CD1c-positive myeloid dendritic cell (primary cell): ENCODE measurements at regions not wholly inside any gene's neighbourhood (a gene's known extent, or its start where the extent isn't known, plus 50 kb on each side); places are given as distances from the start of the nearest gene placed in this dataset.
A peak's percentile ranks its signal among the peaks of the same experiment; 100 is the strongest.

ENCODE experiments used
- DNase-seq: peaks from one replicate; pipeline ENCODE4 v3.0.0-alpha.2; 2016; ENCODE audit errors: extremely low spot score

GRCh38 chr18:70456376-70456775, 167.5 kb downstream of the SOCS6 start:
- no peak for DNase-seq

DNA sequence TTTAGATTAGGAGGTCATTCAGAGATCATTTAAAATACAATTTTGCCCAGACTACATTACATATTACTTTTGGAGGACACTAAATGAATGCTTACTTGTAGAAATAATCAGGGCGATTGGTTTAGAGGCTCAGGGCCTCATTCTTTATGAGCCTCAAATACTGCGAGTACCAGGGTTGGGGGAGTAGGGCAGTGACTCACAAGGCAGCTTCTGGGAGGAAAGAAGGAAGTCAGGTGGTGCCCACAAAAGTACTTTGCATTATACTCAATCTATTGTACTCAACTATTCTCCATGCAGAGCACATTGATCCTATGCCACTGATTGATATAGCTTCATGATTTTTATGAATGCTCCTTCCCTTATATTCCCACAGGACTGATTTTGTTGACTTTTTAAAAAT, 166.9 kb downstream of the SOCS6 start:
- peak; percentile 33 for DNase-seq

GRCh38 chr18:70454704-70455322, 166.0 kb downstream of the SOCS6 start:
- DNase-seq: peak; percentile 68

- DNase-seq: no peak
Measured at GRCh38 chr18:70453058-70453775, 164.4 kb downstream of the SOCS6 start.

- no peak for DNase-seq
Measured at GRCh38 chr18:70452501-70452900, 163.7 kb downstream of the SOCS6 start.

DNA sequence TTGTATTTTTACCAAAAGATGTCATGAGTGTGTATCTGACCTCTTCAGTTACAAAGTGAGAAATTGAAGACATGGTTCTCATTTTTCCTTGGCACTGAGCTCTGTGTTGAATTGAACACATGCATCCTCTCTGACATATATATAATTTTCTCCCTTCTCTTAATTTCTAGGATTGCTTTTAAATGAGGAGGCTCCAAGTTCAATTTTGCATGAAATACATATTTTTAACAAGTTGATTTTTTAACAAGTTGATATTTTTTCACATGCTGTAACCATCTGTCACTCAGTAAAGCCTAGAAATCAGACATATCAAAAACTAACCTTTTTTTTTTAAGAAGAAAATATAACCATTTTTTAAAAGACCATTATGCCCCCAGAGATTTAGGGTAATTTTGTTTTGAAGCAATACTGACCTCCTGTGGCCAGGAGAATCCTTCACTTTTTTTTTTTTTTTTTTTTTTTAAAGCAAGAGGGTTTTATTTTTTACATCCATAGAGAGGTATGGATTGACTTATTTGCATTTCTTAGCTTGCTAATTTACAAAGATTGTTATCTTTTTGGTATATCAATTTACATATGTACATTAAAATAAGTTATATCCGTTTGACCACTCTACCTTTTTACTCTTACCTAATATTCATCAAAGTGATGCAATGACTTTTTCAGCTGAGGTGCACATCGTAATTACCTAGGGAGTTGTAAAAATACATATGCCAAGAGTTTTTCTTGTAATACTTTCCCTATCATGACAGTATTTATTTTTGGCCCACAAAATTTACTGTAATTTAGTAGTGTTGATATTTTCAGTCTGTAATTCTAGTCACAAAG, 161.8 kb downstream of the SOCS6 start:
- DNase-seq: no peak

- DNase-seq: no peak
Measured at GRCh38 chr18:70448588-70448987, 159.7 kb downstream of the SOCS6 start.

DNA sequence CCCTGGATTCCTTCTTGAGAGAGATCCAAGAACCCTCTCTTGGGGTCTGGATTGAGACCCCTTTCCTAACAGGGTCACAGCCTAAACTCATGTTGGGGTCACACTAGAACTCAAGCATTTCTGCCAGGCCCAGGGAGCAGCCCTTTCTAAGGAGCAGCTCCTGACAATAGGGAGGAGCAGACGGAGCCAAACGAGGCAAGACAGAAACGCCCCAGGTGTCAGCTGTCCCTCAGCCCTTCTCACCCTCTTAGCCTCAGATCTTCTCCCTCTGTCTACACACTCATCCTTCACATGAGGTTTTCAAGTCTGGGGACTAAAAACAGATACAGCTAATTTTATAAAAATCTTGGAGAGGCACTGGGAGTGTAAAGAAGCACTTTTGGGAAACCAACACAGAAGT, 157.2 kb downstream of the SOCS6 start:
- DNase-seq: no peak

DNA sequence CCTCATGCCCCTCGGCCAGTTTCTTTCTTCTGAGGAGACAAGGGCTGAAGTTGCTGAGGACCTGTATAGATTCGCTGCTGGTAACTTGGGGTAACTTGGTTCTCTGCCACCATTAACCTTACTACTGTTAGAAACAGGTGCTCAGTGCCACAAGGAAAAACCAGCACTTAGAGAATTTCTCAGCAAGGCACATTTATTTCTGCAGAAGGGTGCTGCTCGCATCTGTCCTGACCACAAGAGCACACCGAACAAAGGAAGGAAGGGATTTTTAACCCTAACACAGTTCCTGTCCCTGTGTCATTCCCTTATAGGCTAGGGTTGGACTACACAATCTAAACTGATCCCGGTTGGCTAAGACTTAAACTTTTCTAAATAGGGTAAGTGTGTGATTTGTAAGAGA, 154.1 kb downstream of the SOCS6 start:
- no peak for DNase-seq

DNA sequence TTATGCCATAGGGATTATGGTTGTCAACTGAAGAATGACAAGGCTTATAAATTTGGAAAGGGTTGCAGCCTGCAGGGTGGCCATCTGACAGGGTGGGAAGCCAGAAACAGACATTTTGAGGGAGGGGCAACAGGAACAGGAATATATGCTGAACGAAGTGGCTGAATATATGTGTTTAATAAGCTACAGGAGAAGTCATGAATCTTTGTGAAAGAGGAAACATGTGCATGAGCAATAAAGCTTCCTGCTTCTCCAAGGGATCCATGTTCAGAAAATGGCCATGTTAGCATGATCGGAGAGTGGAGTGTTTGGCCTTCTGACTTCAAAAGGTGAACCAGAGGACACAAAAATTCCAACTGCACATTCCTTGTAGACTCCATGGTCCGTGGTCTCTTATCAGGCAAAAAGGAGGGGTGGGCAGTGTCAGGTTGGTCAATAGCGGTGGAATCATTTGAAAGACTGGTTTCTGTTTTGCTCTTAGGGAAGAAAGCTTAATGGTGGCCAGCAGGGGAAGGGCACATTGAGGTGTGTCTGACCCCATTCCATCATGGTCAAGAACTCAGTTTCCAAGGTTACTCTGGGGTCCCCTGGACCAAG, 144.1 kb downstream of the SOCS6 start:
- peak; percentile 22 for DNase-seq

GRCh38 chr18:70431203-70431624, 142.4 kb downstream of the SOCS6 start:
- DNase-seq: peak; percentile 13

- no peak for DNase-seq
Measured at GRCh38 chr18:70430501-70431173, 141.8 kb downstream of the SOCS6 start.

GRCh38 chr18:70429847-70430500, 141.1 kb downstream of the SOCS6 start:
- peak; percentile 67 for DNase-seq

GRCh38 chr18:70428439-70428838, 139.6 kb downstream of the SOCS6 start:
- peak; percentile 19 for DNase-seq

- no peak for DNase-seq
Measured at GRCh38 chr18:70426818-70427217, 138.0 kb downstream of the SOCS6 start.

- DNase-seq: no peak
Measured at GRCh38 chr18:70425236-70425635, 136.4 kb downstream of the SOCS6 start.

GRCh38 chr18:70423988-70424387, 135.1 kb downstream of the SOCS6 start:
- no peak for DNase-seq

DNA sequence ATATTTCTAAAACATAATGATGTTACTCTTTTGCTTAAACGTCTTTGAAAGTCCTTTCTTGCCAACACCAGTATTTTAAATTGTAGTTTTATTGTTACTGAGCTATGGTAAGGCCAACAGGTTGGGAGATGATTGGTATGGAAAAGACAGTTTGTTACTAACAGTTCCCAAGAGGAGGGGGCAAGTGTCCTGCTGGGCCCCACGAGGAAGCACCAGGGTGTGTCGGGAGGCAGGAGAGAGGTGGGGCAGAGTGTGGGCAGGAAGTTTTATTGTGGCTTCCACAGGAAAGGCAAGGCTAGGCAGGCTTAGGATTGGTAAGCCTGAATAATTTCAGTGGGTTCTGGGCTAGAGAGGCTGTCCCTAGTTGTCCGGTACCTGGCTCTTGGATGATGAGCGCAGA, 134.3 kb downstream of the SOCS6 start:
- no peak for DNase-seq

- no peak for DNase-seq
Measured at GRCh38 chr18:70422391-70422965, 133.6 kb downstream of the SOCS6 start.

DNA sequence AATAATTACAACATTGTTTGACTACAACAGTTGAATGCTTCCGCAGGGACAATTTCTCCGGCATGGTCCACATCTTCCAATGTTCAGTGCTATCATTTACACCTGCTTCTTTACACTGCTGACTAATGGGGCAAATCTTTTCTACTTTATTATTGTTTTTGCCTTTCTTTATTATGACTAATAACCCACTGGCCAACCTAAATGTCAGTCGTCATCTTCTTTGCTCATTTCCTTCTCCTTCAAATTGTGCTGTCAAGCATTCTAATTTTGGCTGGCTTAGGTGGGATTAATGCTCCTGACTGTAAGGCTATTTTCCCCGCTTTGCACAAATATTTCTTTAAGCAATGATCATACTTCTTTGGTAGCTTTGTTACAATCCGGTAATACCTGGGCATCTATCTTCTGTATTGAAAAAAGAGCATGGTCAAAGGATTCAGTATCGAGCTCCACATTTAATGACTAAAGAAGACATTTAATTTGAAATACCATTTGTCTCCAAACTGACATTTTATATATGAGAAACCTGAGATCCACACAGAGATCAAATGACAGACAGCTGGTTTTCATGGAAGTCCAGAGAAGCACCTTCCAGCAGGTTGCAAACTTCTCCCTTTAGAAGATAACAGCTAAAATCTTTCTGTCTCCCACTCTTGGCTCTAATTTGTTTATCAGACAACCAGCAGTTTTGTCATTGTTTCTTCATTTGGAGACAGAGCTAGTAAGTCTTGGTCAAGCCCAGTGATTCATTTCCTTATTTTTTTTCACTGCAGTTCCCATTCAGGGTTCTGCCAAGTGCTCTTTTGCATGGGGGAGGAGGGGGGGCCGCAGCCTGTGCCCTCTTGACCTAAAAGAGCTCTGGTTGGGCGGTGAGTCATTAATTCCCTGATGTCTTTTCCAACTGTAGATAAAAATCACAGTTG, 132.9 kb downstream of the SOCS6 start:
- peak; percentile 93 for DNase-seq
